ENCODE measurements at regions not wholly inside any gene's neighbourhood (a gene's known extent, or its start where the extent isn't known, plus 50 kb on each side); places are given as distances from the start of the nearest gene placed in this dataset.

- no peaks in the 10 kb centered on the region for H3K36me3 ChIP-seq
- TF ChIP-seq Cebpa-rat (IDR thresholded peaks at IDR 0.05): no peak
- H3K4me2 ChIP-seq: no peak overlapping the region
- no peaks in the 10 kb centered on the region for H3K9me3 ChIP-seq
- H3K27me3 ChIP-seq: no peaks in the 10 kb centered on the region
- no peak overlapping the region for H3K27ac ChIP-seq
- no peaks in the 10 kb centered on the region for H4K20me1 ChIP-seq
- H3K4me1 ChIP-seq: no peaks in the 10 kb centered on the region
- no peak overlapping the region for H3K9ac ChIP-seq
- H3K4me3 ChIP-seq: no peak overlapping the region
Measured at GRCh38 chr5:74136276-74136825, 504.2 kb downstream of the ENC1 start.

DNA sequence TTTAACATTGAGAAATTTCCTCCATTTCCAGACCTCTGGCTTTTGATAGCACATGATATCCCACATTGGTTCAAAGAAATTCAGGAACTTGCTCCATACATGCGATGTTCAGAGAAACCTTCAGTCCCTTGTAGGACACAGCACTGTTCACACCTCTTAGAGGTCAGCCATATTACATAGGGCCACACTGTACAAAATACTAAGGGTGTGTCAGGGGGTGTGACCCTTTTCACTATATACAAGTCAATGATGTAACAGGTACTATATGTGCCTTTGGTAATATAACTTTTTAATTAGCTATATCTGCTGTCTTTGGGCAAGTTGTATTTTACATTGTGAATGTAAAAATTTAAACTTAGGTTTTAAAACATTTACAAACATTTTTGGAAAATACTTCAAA, 505.5 kb downstream of the ENC1 start:
- Histone ChIP-seq H3K27ac (no peak overlapping the region), H3K4me2 (no peak overlapping the region), H3K9me3 (no peaks in the 10 kb centered on the region), H3K4me1 (no peaks in the 10 kb centered on the region), H4K20me1 (no peaks in the 10 kb centered on the region), H3K9ac (no peak overlapping the region), H3K36me3 (no peaks in the 10 kb centered on the region), H3K27me3 (no peaks in the 10 kb centered on the region), H3K4me3 (no peak overlapping the region)
- TF ChIP-seq Cebpa-rat (IDR thresholded peaks at IDR 0.05): no peak

GRCh38 chr5:74132485-74132884, 506.5 kb downstream of the ARHGEF28 start:
- Histone ChIP-seq H4K20me1 (no peaks in the 10 kb centered on the region), H3K9ac (no peak overlapping the region), H3K9me3 (no peaks in the 10 kb centered on the region), H3K27me3 (no peaks in the 10 kb centered on the region), H3K4me2 (no peak overlapping the region), H3K4me3 (no peak overlapping the region), H3K27ac (no peak overlapping the region), H3K36me3 (no peaks in the 10 kb centered on the region), H3K4me1 (no peaks in the 10 kb centered on the region)
- TF ChIP-seq Cebpa-rat (IDR thresholded peaks at IDR 0.05): no peak

DNA sequence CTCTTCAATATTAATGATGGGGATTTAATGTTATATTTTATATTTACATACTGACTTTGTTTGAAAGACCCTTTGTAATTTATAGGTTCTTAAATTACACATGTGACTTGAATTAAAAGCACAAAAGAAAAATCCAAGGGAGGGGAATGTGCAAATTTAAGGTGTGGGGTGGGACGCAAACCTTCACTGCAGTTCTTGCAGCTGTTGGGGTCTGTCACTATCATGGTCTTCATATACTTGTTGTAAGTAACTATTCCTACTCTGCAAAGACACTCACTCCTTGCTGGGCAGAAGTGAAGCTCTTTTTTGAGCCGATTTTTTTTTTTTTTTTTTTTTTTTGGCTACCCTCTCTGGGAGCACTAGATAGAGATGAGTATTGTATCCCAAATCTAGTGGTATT, 505.3 kb downstream of the ARHGEF28 start:
- no peaks in the 10 kb centered on the region for H3K9me3 ChIP-seq
- H4K20me1 ChIP-seq: no peaks in the 10 kb centered on the region
- TF ChIP-seq Cebpa-rat (IDR thresholded peaks at IDR 0.05): no peak
- H3K4me3 ChIP-seq: no peak overlapping the region
- no peak overlapping the region for H3K9ac ChIP-seq
- H3K4me2 ChIP-seq: no peak overlapping the region
- no peaks in the 10 kb centered on the region for H3K4me1 ChIP-seq
- no peak overlapping the region for H3K27ac ChIP-seq
- no peaks in the 10 kb centered on the region for H3K27me3 ChIP-seq
- H3K36me3 ChIP-seq: no peaks in the 10 kb centered on the region

GRCh38 chr5:74130155-74130897, 504.3 kb downstream of the ARHGEF28 start:
- no peak overlapping the region for H3K4me2 ChIP-seq
- H4K20me1 ChIP-seq: no peaks in the 10 kb centered on the region
- no peaks in the 10 kb centered on the region for H3K36me3 ChIP-seq
- H3K4me1 ChIP-seq: no peaks in the 10 kb centered on the region
- TF ChIP-seq Cebpa-rat (IDR thresholded peaks at IDR 0.05): no peak
- H3K9ac ChIP-seq: no peak overlapping the region
- no peaks in the 10 kb centered on the region for H3K9me3 ChIP-seq
- no peak overlapping the region for H3K4me3 ChIP-seq
- no peak overlapping the region for H3K27ac ChIP-seq
- H3K27me3 ChIP-seq: no peaks in the 10 kb centered on the region

DNA sequence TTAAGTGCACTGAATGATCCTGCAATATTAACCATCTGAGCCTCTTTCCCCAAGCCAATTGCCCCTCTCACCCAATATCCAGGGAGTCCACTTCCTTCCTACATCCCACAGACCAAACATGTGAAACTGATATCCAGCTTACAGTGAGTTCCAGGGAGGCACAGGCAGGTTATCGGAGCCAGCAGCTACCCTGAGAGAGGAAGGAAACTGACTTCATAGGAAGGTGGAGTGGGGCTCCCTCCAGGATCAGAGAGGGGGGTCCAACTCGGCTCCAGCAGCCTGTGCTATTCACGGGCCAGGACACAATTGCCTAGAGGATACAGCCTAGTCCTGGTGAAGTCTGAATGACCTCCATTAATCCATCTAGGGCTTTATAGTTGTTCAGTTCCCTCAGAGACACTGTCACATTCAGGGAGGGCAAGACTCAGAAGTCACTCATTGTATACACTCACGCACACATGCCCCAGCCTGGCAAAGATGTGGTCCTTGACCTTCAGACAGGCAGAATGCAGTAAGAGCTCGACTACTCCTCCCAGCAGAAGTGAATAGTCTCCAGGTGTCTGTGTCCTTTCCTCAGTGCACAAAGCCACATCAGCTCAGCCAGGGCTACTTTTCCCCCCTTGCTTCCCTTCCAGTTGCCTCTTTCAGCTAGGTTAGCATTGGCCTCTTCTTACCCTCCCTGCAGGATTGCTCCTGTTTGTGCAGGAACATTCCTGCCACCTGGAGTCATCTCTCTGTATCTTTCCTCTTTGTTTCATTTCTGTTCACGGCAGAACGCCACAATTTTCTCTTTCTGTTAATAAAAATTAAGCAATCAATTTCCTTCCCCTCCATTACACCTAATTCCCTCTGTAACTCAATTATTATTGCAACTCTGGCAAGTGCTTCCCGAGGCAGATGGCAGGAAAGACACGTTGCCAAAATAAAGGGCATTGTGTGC, 501.7 kb downstream of the ARHGEF28 start:
- H3K9me3 ChIP-seq: no peaks in the 10 kb centered on the region
- H3K4me3 ChIP-seq: no peak overlapping the region
- no peak overlapping the region for H3K9ac ChIP-seq
- H3K27me3 ChIP-seq: no peaks in the 10 kb centered on the region
- no peaks in the 10 kb centered on the region for H3K36me3 ChIP-seq
- H3K4me1 ChIP-seq: no peaks in the 10 kb centered on the region
- H4K20me1 ChIP-seq: no peaks in the 10 kb centered on the region
- no peak for TF ChIP-seq Cebpa-rat (IDR thresholded peaks at IDR 0.05)
- no peak overlapping the region for H3K27ac ChIP-seq
- H3K4me2 ChIP-seq: no peak overlapping the region

- Histone ChIP-seq H3K4me1 (no peaks in the 10 kb centered on the region), H3K4me3 (no peak overlapping the region), H3K27ac (no peak overlapping the region), H3K9ac (no peak overlapping the region), H3K9me3 (no peaks in the 10 kb centered on the region), H3K4me2 (no peak overlapping the region), H4K20me1 (no peaks in the 10 kb centered on the region), H3K36me3 (no peaks in the 10 kb centered on the region), H3K27me3 (no peaks in the 10 kb centered on the region)
- TF ChIP-seq Cebpa-rat (IDR thresholded peaks at IDR 0.05): no peak
Measured at GRCh38 chr5:74126294-74126693, 500.3 kb downstream of the ARHGEF28 start.

DNA sequence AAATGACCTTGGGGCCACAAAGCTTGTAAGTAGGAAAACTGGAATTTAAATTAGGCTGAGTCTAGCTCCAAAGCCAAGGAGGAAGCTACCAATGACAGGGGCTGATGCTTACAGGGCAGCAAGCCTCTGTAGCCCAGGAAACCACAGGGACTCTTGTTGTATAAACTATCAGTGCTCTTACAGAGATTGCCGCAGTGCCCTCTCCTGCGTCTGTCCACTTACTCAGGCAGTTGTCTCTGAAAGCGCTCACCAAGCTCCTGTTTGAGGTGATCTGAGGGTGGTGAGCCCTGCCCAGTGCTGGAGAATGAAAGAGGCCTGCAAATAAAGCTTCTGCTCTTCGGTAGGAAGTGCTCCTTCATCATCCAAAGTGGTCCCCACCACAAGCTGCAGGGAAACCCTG, 498.8 kb downstream of the ARHGEF28 start:
- no peak for TF ChIP-seq Cebpa-rat (IDR thresholded peaks at IDR 0.05)
- Histone ChIP-seq H3K9ac (no peak overlapping the region), H3K4me3 (no peak overlapping the region)

DNA sequence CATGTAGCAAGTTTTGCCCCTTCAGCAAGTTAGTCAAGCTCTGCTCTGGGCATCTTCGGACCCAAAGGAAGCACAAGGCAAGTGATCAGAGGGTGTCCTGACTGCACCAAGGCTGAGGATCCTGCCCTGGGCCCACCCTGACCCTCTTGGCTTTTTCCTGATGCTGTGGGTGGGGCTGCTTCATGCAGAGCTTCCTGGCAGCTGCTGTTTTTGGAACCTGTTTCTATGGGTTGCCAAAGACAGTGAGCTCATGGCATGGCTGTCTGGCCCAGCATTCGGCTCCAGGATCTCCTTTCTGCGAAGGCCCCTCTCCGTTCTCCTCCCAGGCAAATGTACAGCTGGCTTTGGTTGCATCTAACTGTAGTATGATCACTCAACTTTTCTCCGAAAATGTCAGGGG, 497.9 kb downstream of the ARHGEF28 start:
- Histone ChIP-seq H3K9ac (no peak overlapping the region), H3K27ac (no peak overlapping the region), H3K9me3 (no peaks in the 10 kb centered on the region), H3K4me3 (no peak overlapping the region), H3K36me3 (no peaks in the 10 kb centered on the region), H3K27me3 (no peaks in the 10 kb centered on the region), H4K20me1 (no peaks in the 10 kb centered on the region), H3K4me2 (no peak overlapping the region), H3K4me1 (no peaks in the 10 kb centered on the region)
- TF ChIP-seq Cebpa-rat (IDR thresholded peaks at IDR 0.05): no peak

More for the DNA sequence above, 498.8 kb downstream of the ARHGEF28 start:
- no peak overlapping the region for H3K27ac ChIP-seq
- no peaks in the 10 kb centered on the region for H3K36me3 ChIP-seq
- no peaks in the 10 kb centered on the region for H3K9me3 ChIP-seq
- H3K4me2 ChIP-seq: no peak overlapping the region
- H3K27me3 ChIP-seq: no peaks in the 10 kb centered on the region
- H3K4me1 ChIP-seq: no peaks in the 10 kb centered on the region
- H4K20me1 ChIP-seq: no peaks in the 10 kb centered on the region
